ENCODE measurements at regions not wholly inside any gene's neighbourhood (a gene's known extent, or its start where the extent isn't known, plus 50 kb on each side); places are given as distances from the start of the nearest gene placed in this dataset.

DNA sequence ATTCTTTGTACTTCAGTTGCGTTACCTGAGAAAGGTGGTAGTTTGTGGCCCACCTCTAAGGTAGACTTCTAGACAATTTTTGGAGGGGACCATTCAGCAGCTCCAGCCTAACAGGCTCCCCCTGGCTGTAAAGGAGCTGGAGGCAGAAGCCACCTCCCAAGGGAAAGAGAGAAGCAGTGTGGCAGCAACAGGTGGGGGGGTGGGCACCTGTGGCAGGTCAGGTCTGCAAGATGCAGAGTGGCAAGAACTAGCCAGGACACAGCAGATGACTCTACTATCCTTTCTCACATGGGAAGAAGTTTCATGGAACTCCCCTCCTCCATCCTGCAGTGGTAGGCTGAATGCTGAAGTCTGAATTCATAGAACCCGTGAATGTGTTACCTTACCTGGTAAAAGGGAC, 148.3 kb upstream of the DTNBP1 start:
- no peak overlapping the region for H3K4me3 ChIP-seq (ENCODE audit: insufficient read depth in 1 of 2, low read depth in 1 of 2, low read length in 2 of 2)
- 93% methylated on average over 2 of the region's 2 CpGs for WGBS
- no peak overlapping the region for H4K8ac ChIP-seq (ENCODE audit: low read length)
- H3K36me3 ChIP-seq (ENCODE audit: control insufficient read depth in 1 of 2, insufficient read depth in 2 of 2, low read depth in 1 of 2, low read length in 2 of 2) = no peaks in the 10 kb centered on the region
- H2BK15ac ChIP-seq (ENCODE audit: low read depth, poor library complexity, severe bottlenecking) = no peak overlapping the region
- no peak overlapping the region for H3K14ac ChIP-seq (ENCODE audit: low read length in 2 of 2)
- peaks cover 0 to 16% of the 10 kb centered on the region in 2 experiments for H3K27me3 ChIP-seq (ENCODE audit: control insufficient read depth in 1 of 2, insufficient read depth in 1 of 2, low read length in 2 of 2)
- no peak overlapping the region for H2AFZ ChIP-seq (ENCODE audit: low read depth, low read length)
- H3K4ac ChIP-seq (ENCODE audit: low read depth in 1 of 2, low read length in 2 of 2) = no peak overlapping the region
- H3K79me1 ChIP-seq (replicated peaks; ENCODE audit: low read length, poor library complexity, severe bottlenecking) = no peaks in the 10 kb centered on the region
- no peak overlapping the region for H4K91ac ChIP-seq (ENCODE audit: low read length)
- H2BK5ac ChIP-seq (ENCODE audit: low read depth, low read length, poor library complexity, severe bottlenecking) = no peak overlapping the region
- no peaks in the 10 kb centered on the region for H3K9me3 ChIP-seq (ENCODE audit: control insufficient read depth, low read length)
- H3K4me1 ChIP-seq (ENCODE audit: control insufficient read depth, insufficient read depth, low read depth, low read length) = no peaks in the 10 kb centered on the region
- H3K9ac ChIP-seq (ENCODE audit: low read length) = no peak overlapping the region
- no peak overlapping the region for H3K23ac ChIP-seq (ENCODE audit: low read length in 2 of 2)
- no peak for DNase-seq
- peak overlapping the region in 1 of 2 experiments; percentile 52 for H2BK12ac ChIP-seq (ENCODE audit: low read length in 2 of 2)
- no peak overlapping the region for H2BK120ac ChIP-seq (ENCODE audit: low read depth, low read length)
- H3K4me2 ChIP-seq (ENCODE audit: low read length, poor library complexity, severe bottlenecking) = no peak overlapping the region
- H3K18ac ChIP-seq (ENCODE audit: low read depth in 1 of 2, low read length in 2 of 2) = no peak overlapping the region
- no peak overlapping the region for H3K27ac ChIP-seq (ENCODE audit: low read length, poor library complexity, severe bottlenecking)
- H2AK5ac ChIP-seq (ENCODE audit: low read length, severe bottlenecking) = no peak overlapping the region

DNA sequence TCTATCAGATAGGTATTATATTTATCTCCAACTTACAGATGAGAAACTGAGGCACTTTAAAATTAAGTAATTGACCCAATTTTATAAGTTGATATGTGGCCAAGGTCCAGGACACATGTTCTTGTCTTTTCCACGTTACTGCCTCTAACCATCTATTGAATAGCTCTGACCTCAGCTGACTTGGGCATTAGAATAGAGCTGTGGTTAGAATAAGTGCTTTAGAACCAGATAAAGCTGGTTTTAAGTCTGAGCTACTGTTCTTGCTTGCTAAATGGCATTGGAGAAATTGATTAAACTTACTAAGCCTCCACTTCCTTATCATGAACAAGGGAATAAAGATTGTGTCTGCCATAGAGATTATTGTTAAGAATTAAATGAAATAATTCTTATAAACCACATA, 147.8 kb upstream of the DTNBP1 start:
- WGBS = no CpG with 5 or more reads among the region's 1 CpG
- Histone ChIP-seq H3K27ac (ENCODE audit: low read length, poor library complexity, severe bottlenecking) (no peak overlapping the region), H3K4me2 (ENCODE audit: low read length, poor library complexity, severe bottlenecking) (no peak overlapping the region), H3K4ac (ENCODE audit: low read depth in 1 of 2, low read length in 2 of 2) (no peak overlapping the region), H2BK120ac (ENCODE audit: low read depth, low read length) (no peak overlapping the region), H2BK5ac (ENCODE audit: low read depth, low read length, poor library complexity, severe bottlenecking) (no peak overlapping the region), H3K18ac (ENCODE audit: low read depth in 1 of 2, low read length in 2 of 2) (no peak overlapping the region), H3K23ac (ENCODE audit: low read length in 2 of 2) (no peak overlapping the region), H2AFZ (ENCODE audit: low read depth, low read length) (no peak overlapping the region), H3K27me3 (ENCODE audit: control insufficient read depth in 1 of 2, insufficient read depth in 1 of 2, low read length in 2 of 2) (peaks cover 0 to 16% of the 10 kb centered on the region in 2 experiments), H3K4me3 (ENCODE audit: insufficient read depth in 1 of 2, low read depth in 1 of 2, low read length in 2 of 2) (no peak overlapping the region), H3K14ac (ENCODE audit: low read length in 2 of 2) (no peak overlapping the region), H3K36me3 (ENCODE audit: control insufficient read depth in 1 of 2, insufficient read depth in 2 of 2, low read depth in 1 of 2, low read length in 2 of 2) (no peaks in the 10 kb centered on the region), H3K9me3 (ENCODE audit: control insufficient read depth, low read length) (no peaks in the 10 kb centered on the region), H3K79me1 (replicated peaks; ENCODE audit: low read length, poor library complexity, severe bottlenecking) (no peaks in the 10 kb centered on the region), H2BK12ac (ENCODE audit: low read length in 2 of 2) (no peak overlapping the region), H2AK5ac (ENCODE audit: low read length, severe bottlenecking) (no peak overlapping the region), H4K8ac (ENCODE audit: low read length) (no peak overlapping the region), H3K9ac (ENCODE audit: low read length) (no peak overlapping the region), H2BK15ac (ENCODE audit: low read depth, poor library complexity, severe bottlenecking) (no peak overlapping the region), H4K91ac (ENCODE audit: low read length) (no peak overlapping the region), H3K4me1 (ENCODE audit: control insufficient read depth, insufficient read depth, low read depth, low read length) (no peaks in the 10 kb centered on the region)
- DNase-seq = no peak

DNA sequence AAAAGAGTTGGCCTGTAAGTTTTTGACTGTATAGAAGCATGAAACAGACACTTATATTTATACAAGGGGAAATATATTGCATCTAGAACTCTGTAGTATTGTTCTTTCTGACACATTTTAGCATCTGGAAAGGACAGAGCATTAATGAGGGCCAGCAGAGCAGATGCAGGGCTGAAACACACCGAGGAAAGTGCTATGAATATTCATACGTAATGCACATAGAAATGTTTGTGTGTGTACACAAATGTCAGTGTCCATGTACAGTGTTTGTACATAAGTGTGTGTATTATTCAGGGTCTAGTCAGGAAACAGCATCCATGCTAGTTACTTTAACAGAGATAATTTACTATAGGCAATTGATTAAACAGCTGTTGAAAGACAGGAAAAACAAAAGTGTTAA, 146.5 kb upstream of the DTNBP1 start:
- H4K8ac ChIP-seq (ENCODE audit: low read length) = no peak overlapping the region
- H2BK120ac ChIP-seq (ENCODE audit: low read depth, low read length) = no peak overlapping the region
- H3K4ac ChIP-seq (ENCODE audit: low read depth in 1 of 2, low read length in 2 of 2) = no peak overlapping the region
- H2BK15ac ChIP-seq (ENCODE audit: low read depth, poor library complexity, severe bottlenecking) = no peak overlapping the region
- no peak overlapping the region for H2BK5ac ChIP-seq (ENCODE audit: low read depth, low read length, poor library complexity, severe bottlenecking)
- no peaks in the 10 kb centered on the region for H3K9me3 ChIP-seq (ENCODE audit: control insufficient read depth, low read length)
- no peak overlapping the region for H3K9ac ChIP-seq (ENCODE audit: low read length)
- no peak overlapping the region for H3K27ac ChIP-seq (ENCODE audit: low read length, poor library complexity, severe bottlenecking)
- no peak overlapping the region for H2BK12ac ChIP-seq (ENCODE audit: low read length in 2 of 2)
- H3K27me3 ChIP-seq (ENCODE audit: control insufficient read depth in 1 of 2, insufficient read depth in 1 of 2, low read length in 2 of 2) = peaks cover 0 to 19% of the 10 kb centered on the region in 2 experiments
- H2AK5ac ChIP-seq (ENCODE audit: low read length, severe bottlenecking) = no peak overlapping the region
- no peak overlapping the region for H2AFZ ChIP-seq (ENCODE audit: low read depth, low read length)
- no peak overlapping the region for H3K4me2 ChIP-seq (ENCODE audit: low read length, poor library complexity, severe bottlenecking)
- no peak overlapping the region for H3K18ac ChIP-seq (ENCODE audit: low read depth in 1 of 2, low read length in 2 of 2)
- no peak overlapping the region for H4K91ac ChIP-seq (ENCODE audit: low read length)
- no peaks in the 10 kb centered on the region for H3K36me3 ChIP-seq (ENCODE audit: control insufficient read depth in 1 of 2, insufficient read depth in 2 of 2, low read depth in 1 of 2, low read length in 2 of 2)
- WGBS = 89% methylated on average over 2 of the region's 2 CpGs
- no peak for DNase-seq
- H3K14ac ChIP-seq (ENCODE audit: low read length in 2 of 2) = no peak overlapping the region
- no peak overlapping the region for H3K4me3 ChIP-seq (ENCODE audit: insufficient read depth in 1 of 2, low read depth in 1 of 2, low read length in 2 of 2)
- H3K23ac ChIP-seq (ENCODE audit: low read length in 2 of 2) = no peak overlapping the region
- H3K79me1 ChIP-seq (replicated peaks; ENCODE audit: low read length, poor library complexity, severe bottlenecking) = no peaks in the 10 kb centered on the region
- no peaks in the 10 kb centered on the region for H3K4me1 ChIP-seq (ENCODE audit: control insufficient read depth, insufficient read depth, low read depth, low read length)

DNA sequence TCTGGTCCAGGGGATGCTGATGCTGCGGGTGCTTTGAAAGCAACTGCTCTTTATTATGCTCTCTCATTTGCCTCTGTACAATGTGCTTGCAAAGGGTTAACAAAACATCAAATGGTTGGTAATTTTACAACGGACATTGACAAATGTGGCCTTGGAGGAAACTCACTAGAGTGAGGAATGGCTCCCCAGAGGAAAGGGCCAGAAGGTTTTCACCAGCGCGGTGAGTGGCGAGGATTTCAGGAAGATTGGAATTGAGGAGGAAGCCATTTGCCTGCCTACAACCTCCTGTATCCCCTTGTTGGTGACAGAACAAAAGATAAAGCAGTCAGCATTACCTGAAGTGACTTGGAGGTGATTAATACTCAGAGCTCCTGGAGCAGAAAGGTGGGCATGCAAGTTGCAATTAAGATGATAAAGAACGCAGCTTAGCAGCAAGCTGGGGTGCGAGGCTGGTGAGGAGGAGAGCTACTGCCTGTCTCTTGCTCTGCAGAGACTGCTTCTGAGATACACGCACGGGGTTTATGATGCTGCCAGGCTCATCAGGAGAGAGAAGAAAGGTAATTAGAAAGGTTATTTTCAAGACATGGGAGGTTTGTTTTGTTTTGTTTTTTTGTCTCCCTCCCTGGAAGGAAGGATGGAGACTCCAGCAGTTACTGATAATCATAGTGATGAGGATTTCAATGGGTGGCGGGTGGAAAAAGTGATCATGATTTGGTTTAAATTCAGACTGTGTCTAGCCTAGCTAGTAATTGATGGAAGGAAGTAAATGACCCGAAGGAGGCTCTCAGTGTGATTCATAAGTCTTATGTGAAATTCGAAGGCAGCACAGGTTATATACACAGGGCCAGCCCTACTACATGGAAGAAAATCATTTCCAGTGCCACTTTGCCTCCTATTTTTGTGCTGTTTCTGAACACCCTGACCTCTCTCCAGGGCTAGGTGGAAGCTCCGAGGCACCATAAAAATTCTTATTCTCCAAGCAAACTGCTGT, 141.6 kb upstream of the DTNBP1 start:
- Histone ChIP-seq H2BK15ac (ENCODE audit: low read depth, poor library complexity, severe bottlenecking) (no peak overlapping the region), H3K4ac (ENCODE audit: low read depth in 1 of 2, low read length in 2 of 2) (no peak overlapping the region), H3K4me3 (ENCODE audit: insufficient read depth in 1 of 2, low read depth in 1 of 2, low read length in 2 of 2) (no peak overlapping the region), H3K18ac (ENCODE audit: low read depth in 1 of 2, low read length in 2 of 2) (no peak overlapping the region), H3K27ac (ENCODE audit: low read length, poor library complexity, severe bottlenecking) (no peak overlapping the region), H3K36me3 (ENCODE audit: control insufficient read depth in 1 of 2, insufficient read depth in 2 of 2, low read depth in 1 of 2, low read length in 2 of 2) (no peaks in the 10 kb centered on the region), H3K9me3 (ENCODE audit: control insufficient read depth, low read length) (no peaks in the 10 kb centered on the region), H3K79me1 (replicated peaks; ENCODE audit: low read length, poor library complexity, severe bottlenecking) (no peaks in the 10 kb centered on the region), H3K23ac (ENCODE audit: low read length in 2 of 2) (no peak overlapping the region), H3K27me3 (ENCODE audit: control insufficient read depth in 1 of 2, insufficient read depth in 1 of 2, low read length in 2 of 2) (peaks cover 0 to 21% of the 10 kb centered on the region in 2 experiments), H3K9ac (ENCODE audit: low read length) (no peak overlapping the region), H4K91ac (ENCODE audit: low read length) (no peak overlapping the region), H2BK120ac (ENCODE audit: low read depth, low read length) (no peak overlapping the region), H3K4me2 (ENCODE audit: low read length, poor library complexity, severe bottlenecking) (no peak overlapping the region), H3K4me1 (ENCODE audit: control insufficient read depth, insufficient read depth, low read depth, low read length) (peaks cover 3% of the 10 kb centered on the region), H2BK5ac (ENCODE audit: low read depth, low read length, poor library complexity, severe bottlenecking) (no peak overlapping the region), H3K14ac (ENCODE audit: low read length in 2 of 2) (no peak overlapping the region), H2AFZ (ENCODE audit: low read depth, low read length) (no peak overlapping the region), H2AK5ac (ENCODE audit: low read length, severe bottlenecking) (no peak overlapping the region), H4K8ac (ENCODE audit: low read length) (peak overlapping the region; percentile 23), H2BK12ac (ENCODE audit: low read length in 2 of 2) (no peak overlapping the region)
- WGBS = 55% methylated on average over 13 of the region's 13 CpGs
- no peak for DNase-seq
